Loucy (cell line): ENCODE measurements at regions not wholly inside any gene's neighbourhood (a gene's known extent, or its start where the extent isn't known, plus 50 kb on each side); places are given as distances from the start of the nearest gene placed in this dataset.

Experiments
- H2AFZ ChIP-seq: fragments of 200-600 bp; sonication (generic); 2 replicates; pipeline ENCODE4 v1.6.0; 2016; ENCODE audit warnings: antibody characterized with exemption, mild to moderate bottlenecking, low read length, moderate library complexity
- H3F3A ChIP-seq: fragments of 200-600 bp; 2 replicates; pipeline ENCODE4 v1.6.0; 2016; ENCODE audit warnings: antibody characterized with exemption, low read depth, mild to moderate bottlenecking
- H3K27me3 ChIP-seq: fragments of 200-600 bp; sonication (generic); 2 replicates; pipeline ENCODE4 v1.6.1; 2014; ENCODE audit warnings: low read length, mild to moderate bottlenecking; ENCODE audit not compliant: insufficient read depth, poor library complexity, severe bottlenecking
- H3K36me3 ChIP-seq: fragments of 200-600 bp; sonication (generic); 2 replicates; pipeline ENCODE4 v1.6.1; 2016; ENCODE audit warnings: low read length; ENCODE audit not compliant: insufficient read depth
- H3K4me1 ChIP-seq: fragments of 200-600 bp; sonication (generic); 2 replicates; pipeline ENCODE4 v1.5.1; 2014; ENCODE audit warnings: low read length, mild to moderate bottlenecking; ENCODE audit not compliant: insufficient read depth, poor library complexity, severe bottlenecking
- H3K4me2 ChIP-seq: fragments of 200-600 bp; sonication (generic); 2 replicates; pipeline ENCODE4 v1.6.0; 2014; ENCODE audit warnings: antibody characterized with exemption, low read length, low read depth, mild to moderate bottlenecking; ENCODE audit not compliant: poor library complexity, severe bottlenecking
- H3K4me3 ChIP-seq: fragments of 200-600 bp; sonication (generic); 2 replicates; pipeline ENCODE4 v1.5.1; 2014; ENCODE audit warnings: low read length, mild to moderate bottlenecking, mixed read lengths; ENCODE audit not compliant: poor library complexity, severe bottlenecking
- H3K79me2 ChIP-seq: fragments of 200-600 bp; sonication (generic); 2 replicates; pipeline ENCODE4 v1.6.1; 2014; ENCODE audit warnings: low read length; ENCODE audit not compliant: insufficient read depth
- H3K9ac ChIP-seq: fragments of 200-600 bp; sonication (generic); 2 replicates; pipeline ENCODE4 v1.6.0; 2014; ENCODE audit warnings: mild to moderate bottlenecking, low read depth, low read length, moderate library complexity; ENCODE audit not compliant: poor library complexity, severe bottlenecking
- H3K9me2 ChIP-seq: fragments of 200-600 bp; sonication (generic); replicated peaks from 2 replicates; pipeline ENCODE4 v1.6.1; 2016; ENCODE audit warnings: low read depth, low read length, mixed read lengths
- H3K9me3 ChIP-seq: fragments of 200-600 bp; sonication (generic); 2 replicates; pipeline ENCODE4 v1.6.1; 2014; ENCODE audit warnings: mild to moderate bottlenecking, antibody characterized with exemption, low read length, low read depth; ENCODE audit not compliant: insufficient read depth
- H4K20me1 ChIP-seq: fragments of 200-600 bp; sonication (generic); 2 replicates; pipeline ENCODE4 v1.6.0; 2014; ENCODE audit warnings: antibody characterized with exemption, low read length, mild to moderate bottlenecking; ENCODE audit not compliant: insufficient read depth, poor library complexity, severe bottlenecking
- EZH2phosphoT487 ChIP-seq: fragments of 200-600 bp; IDR thresholded peaks from 2 replicates; pipeline ENCODE4 v1.6.1; 2018; ENCODE audit warnings: antibody characterized with exemption, mild to moderate bottlenecking, moderate library complexity, borderline replicate concordance
- TF ChIP-seq, protein P1 (sequence below): fragments of 200-600 bp; sonication (generic); conservative IDR thresholded peaks from 2 replicates; pipeline ENCODE4 v1.5.1; 2014; ENCODE audit warnings: mild to moderate bottlenecking, antibody characterized with exemption, low read length

- Histone ChIP-seq H4K20me1 (no peaks in the 10 kb centered on the region), H3K4me2 (no peak overlapping the region), H3F3A (no peaks in the 10 kb centered on the region), H3K4me1 (no peaks in the 10 kb centered on the region), H3K9me3 (no peaks in the 10 kb centered on the region), H3K9me2 (no peaks in the 10 kb centered on the region), H3K9ac (no peak overlapping the region), H2AFZ (no peak overlapping the region), H3K27me3 (no peaks in the 10 kb centered on the region), H3K4me3 (no peak overlapping the region), H3K79me2 (no peaks in the 10 kb centered on the region), H3K36me3 (no peaks in the 10 kb centered on the region)
- TF ChIP-seq, protein P1, sequence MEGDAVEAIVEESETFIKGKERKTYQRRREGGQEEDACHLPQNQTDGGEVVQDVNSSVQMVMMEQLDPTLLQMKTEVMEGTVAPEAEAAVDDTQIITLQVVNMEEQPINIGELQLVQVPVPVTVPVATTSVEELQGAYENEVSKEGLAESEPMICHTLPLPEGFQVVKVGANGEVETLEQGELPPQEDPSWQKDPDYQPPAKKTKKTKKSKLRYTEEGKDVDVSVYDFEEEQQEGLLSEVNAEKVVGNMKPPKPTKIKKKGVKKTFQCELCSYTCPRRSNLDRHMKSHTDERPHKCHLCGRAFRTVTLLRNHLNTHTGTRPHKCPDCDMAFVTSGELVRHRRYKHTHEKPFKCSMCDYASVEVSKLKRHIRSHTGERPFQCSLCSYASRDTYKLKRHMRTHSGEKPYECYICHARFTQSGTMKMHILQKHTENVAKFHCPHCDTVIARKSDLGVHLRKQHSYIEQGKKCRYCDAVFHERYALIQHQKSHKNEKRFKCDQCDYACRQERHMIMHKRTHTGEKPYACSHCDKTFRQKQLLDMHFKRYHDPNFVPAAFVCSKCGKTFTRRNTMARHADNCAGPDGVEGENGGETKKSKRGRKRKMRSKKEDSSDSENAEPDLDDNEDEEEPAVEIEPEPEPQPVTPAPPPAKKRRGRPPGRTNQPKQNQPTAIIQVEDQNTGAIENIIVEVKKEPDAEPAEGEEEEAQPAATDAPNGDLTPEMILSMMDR = peak; percentile 66
- no peak for TF ChIP-seq EZH2phosphoT487
These were observed 113.4 kb downstream of the SEM1 start for GRCh38 chr7:96596120-96596826.

DNA sequence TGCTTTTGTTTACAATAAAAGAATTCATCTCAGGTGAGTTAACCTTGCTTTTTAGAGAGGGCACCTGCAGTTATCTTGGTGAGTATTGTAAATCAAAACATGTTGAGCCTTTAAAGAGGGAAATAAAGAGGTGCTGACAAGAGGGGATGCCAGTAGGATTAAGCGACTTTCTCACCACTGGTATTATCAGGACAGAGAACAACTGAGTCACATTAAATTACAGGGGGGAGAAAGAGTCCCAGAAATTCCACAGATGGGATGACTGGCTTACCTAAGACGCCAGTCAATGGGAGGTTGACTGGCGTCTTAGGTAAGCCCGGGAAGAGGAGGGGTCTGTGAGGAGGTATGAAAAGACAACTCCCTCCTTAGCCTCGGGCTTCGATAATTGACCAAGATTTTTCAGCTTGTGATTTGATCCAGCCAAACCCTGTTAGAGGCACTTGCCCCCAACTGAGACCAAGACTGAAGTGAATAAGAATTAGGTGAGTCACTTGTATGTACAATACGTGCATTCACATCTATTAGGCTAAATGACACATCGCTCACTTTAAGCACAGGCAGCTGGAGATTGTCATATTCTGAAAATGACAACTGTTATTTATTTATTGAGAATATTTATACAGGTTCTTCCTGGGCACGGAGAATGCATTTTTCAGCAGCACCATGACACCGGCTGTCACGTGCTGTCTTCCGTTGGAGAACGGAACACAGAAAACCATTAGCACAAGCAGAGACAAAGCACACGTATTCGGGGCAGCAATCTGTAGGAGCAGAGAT lies 117.6 kb downstream of the SEM1 start:
- Histone ChIP-seq H2AFZ (no peak overlapping the region), H3K4me3 (no peak overlapping the region), H3K9ac (no peak overlapping the region), H3K36me3 (no peaks in the 10 kb centered on the region), H3K79me2 (no peaks in the 10 kb centered on the region), H3K4me2 (no peak overlapping the region), H3K9me3 (no peaks in the 10 kb centered on the region), H3K27me3 (no peaks in the 10 kb centered on the region), H3K9me2 (no peaks in the 10 kb centered on the region), H3F3A (no peaks in the 10 kb centered on the region), H4K20me1 (no peaks in the 10 kb centered on the region), H3K4me1 (no peaks in the 10 kb centered on the region)
- TF ChIP-seq, protein P1 = no peak
- TF ChIP-seq EZH2phosphoT487 = no peak

DNA sequence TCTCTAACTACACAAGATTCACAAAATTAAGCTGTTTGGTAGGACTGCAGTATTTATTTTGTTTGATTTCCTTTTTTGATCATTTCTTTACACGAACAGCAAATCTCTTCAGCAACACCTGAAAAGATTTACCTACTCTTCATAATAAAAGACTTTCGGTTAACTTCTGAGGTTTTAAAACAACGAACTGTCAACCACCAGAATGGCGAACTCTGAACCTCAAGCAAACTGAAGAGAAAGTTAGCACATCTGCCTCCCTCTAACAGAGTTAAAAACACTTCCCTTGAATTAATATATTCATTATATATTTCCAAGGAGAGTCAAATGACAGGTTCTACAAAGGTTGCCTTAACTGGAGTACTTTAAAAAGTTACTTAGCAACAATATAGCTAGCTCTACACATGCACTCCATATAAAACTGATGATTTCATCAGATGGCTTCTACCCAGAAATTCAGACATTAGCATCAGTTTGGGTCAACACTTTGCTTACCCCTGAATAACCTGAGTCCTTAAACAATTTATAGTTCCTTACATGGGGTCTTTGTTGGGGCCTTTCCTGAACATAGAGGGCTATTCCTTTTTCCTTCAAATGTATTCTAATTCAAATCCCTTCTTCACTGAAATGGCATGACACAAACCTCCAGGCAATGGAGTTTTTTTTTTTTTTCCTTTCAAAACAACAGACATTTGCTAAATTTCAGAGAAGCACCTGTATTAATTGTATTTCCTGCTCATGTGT lies 118.3 kb downstream of the SEM1 start:
- no peak overlapping the region for H2AFZ ChIP-seq
- H3K9me3 ChIP-seq = no peaks in the 10 kb centered on the region
- no peaks in the 10 kb centered on the region for H3K9me2 ChIP-seq
- H3K27me3 ChIP-seq = no peaks in the 10 kb centered on the region
- H3K4me2 ChIP-seq = no peak overlapping the region
- H3K4me3 ChIP-seq = no peak overlapping the region
- H3K4me1 ChIP-seq = no peaks in the 10 kb centered on the region
- H3K36me3 ChIP-seq = no peaks in the 10 kb centered on the region
- H3K9ac ChIP-seq = no peak overlapping the region
- H3F3A ChIP-seq = no peaks in the 10 kb centered on the region
- no peak for TF ChIP-seq EZH2phosphoT487
- TF ChIP-seq, protein P1 = no peak
- no peaks in the 10 kb centered on the region for H4K20me1 ChIP-seq
- H3K79me2 ChIP-seq = no peaks in the 10 kb centered on the region
